GM21390 (cell line): ENCODE measurements at regions not wholly inside any gene's neighbourhood (a gene's known extent, or its start where the extent isn't known, plus 50 kb on each side); places are given as distances from the start of the nearest gene placed in this dataset.
"Not testable (repeated sequence)": the region's sequence is repeated elsewhere in the genome, so short reads cannot be mapped to it uniquely, and the experiment has no call there.

Source experiments
- ATAC-seq: cut with Tn5 transposase; IDR thresholded peaks from one replicate; pipeline ENCODE4 v1.9.1; 2021; ENCODE audit not compliant: unreplicated experiment

- no peak for ATAC-seq
Observed at GRCh38 chr9:86997156-86997555, 49.9 kb upstream of the GAS1 start.

- no peak for ATAC-seq
Observed at GRCh38 chr9:86997951-86998350, 50.6 kb upstream of the GAS1 start.

- ATAC-seq: no peak
Observed at GRCh38 chr9:87002517-87002916, 55.2 kb upstream of the GAS1 start.

GRCh38 chr9:87004016-87004415, 56.7 kb upstream of the GAS1 start:
- no peak for ATAC-seq

DNA sequence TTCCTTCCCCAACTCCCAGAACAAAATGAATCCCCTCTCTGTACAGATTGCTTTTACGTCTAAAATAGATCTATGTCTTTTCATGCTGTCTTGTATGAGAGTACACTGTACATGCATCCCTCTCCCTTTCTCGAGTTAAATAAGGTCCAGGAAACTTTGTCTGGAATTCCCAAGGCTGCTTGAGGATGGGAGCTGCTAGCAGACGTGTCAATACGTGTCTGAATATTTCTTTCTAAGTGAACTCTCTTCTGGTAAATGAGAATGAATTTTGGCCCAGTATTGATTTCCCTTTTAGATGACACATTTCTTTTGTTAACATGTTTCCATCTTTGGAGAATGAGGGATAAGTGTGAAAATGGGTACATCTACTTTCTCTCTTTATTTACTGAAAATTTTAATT, 59.6 kb upstream of the GAS1 start:
- no peak for ATAC-seq

- no peak for ATAC-seq
Observed at GRCh38 chr9:87007711-87008366, 60.5 kb upstream of the GAS1 start.

DNA sequence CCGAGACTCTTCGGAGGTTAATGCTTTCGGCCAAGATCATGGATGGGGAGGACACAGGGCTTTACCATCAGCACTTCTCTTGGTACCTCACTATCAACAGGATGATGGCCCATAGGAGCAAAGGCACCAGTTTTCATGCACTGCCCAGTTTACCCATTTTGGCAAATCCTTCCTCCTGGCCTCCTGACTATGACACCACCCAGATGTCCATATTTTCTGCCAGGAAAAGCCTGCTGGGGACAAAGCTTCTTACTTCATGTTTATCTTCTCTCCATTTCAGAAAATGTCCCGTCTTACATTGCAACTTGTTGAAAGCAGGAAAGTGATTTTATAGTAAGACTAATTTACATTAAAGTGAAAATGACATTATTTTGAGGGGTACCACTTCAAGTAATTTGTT, 61.4 kb upstream of the GAS1 start:
- ATAC-seq: no peak

DNA sequence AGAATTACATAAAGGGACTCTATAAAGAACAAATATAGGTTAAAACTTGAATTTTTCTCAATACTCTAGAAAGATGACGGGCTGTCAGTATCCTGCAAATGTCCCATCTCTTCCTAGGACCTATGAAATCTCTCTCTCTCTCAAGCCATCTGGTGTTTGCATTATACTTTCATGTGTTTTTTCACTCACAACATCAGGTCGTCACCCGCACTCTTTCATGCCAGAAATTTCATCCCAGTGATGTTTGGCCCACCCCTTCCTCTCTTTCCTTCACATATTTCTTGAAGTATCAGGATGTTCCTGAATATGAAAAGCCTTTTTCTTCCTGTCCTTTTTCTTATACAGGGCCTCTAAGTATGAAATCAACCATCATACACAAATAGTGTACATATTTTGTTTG, 63.3 kb upstream of the GAS1 start:
- ATAC-seq: no peak

- no peak for ATAC-seq
Observed at GRCh38 chr9:87011551-87011950, 64.2 kb upstream of the GAS1 start.

- no peak for ATAC-seq
Observed at GRCh38 chr9:87013490-87013889, 66.2 kb upstream of the GAS1 start.

GRCh38 chr9:87014436-87014835, 67.1 kb upstream of the GAS1 start:
- ATAC-seq: no peak

GRCh38 chr9:87016681-87017080, 69.4 kb upstream of the GAS1 start:
- no peak for ATAC-seq

DNA sequence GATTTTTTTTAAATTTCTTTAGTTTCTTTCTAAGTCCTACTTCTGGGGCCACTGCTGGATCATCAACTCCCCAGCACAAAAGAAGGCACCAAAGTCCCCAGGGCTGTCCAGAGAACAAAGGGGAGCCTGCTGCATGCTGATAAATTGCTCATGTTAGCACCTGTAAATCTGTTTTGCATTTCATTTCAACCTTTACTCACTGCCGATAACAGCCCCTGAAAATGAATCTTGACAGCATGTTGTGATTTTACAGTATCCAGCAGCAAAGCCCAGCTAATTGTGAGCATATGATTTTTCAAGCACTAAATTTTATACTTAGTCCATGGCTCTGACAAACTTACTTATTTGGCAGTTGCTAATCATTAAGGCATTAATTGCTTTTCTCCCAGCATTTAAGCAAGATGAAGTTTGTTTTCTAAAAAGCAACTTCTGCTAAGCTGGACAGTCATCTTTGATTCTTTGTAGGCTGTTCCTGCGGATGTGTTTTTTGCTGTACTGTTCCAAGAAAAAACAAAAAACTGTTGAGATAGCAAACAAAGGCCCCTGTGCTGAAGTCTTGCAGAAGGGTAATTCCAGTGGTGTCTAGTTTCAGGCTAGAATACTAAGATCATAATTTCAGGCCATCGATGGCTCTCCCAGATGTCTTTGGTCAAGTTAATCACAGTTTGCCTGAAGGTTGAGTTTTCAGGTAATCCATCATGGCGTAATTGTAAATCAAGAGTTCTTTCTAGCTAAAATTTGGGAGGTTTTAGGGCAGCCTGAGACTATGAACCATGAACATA, 73.1 kb upstream of the GAS1 start:
- ATAC-seq: no peak

- no peak for ATAC-seq
Observed at GRCh38 chr9:87022178-87022577, 74.9 kb upstream of the GAS1 start.

GRCh38 chr9:87026204-87026603, 78.9 kb upstream of the GAS1 start:
- no peak for ATAC-seq

- not testable (repeated sequence) for ATAC-seq
Observed at GRCh38 chr9:87028836-87029235, 81.5 kb upstream of the GAS1 start.

DNA sequence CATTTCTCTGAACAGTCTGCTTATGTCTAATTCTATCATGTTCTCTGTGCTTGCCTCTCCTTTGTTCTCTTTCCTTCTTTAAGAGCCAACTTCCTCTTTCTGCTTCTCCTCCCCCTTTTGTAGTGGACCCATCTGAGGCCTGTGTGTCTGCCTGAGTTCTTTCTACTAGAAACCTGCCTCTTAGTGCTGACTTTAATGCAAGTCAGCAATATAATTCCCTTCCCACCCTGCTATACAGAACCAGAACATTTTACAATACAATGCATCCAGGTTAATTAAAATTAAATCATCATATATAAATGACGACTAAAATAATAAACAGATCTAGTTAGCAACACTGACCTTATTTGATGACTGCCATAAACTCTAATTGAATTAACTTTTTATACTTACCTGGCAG, 82.6 kb upstream of the GAS1 start:
- no peak for ATAC-seq

GRCh38 chr9:87034841-87035240, 87.5 kb upstream of the GAS1 start:
- no peak for ATAC-seq

DNA sequence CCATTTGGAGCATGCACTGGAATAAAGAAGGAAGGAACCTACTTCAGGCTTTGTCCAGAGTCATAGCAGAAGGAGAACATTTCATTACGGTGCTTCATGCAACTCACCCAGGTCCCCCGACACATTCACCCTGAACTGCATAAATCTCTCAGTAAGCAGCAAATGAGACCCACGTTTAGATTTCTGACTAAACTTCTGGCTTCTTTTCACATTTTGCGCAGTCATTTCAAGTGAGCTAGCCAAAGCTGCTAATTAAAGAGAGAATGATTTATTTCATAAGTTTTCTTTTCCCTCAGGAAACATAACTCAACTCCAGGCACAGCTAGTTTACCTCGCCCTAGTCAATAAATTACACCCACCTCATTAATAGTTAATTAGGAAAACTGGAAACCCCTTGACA, 88.6 kb upstream of the GAS1 start:
- ATAC-seq: no peak

GRCh38 chr9:87036506-87036905, 89.2 kb upstream of the GAS1 start:
- no peak for ATAC-seq

GRCh38 chr9:87039809-87040392, 92.6 kb upstream of the GAS1 start:
- ATAC-seq: no peak

DNA sequence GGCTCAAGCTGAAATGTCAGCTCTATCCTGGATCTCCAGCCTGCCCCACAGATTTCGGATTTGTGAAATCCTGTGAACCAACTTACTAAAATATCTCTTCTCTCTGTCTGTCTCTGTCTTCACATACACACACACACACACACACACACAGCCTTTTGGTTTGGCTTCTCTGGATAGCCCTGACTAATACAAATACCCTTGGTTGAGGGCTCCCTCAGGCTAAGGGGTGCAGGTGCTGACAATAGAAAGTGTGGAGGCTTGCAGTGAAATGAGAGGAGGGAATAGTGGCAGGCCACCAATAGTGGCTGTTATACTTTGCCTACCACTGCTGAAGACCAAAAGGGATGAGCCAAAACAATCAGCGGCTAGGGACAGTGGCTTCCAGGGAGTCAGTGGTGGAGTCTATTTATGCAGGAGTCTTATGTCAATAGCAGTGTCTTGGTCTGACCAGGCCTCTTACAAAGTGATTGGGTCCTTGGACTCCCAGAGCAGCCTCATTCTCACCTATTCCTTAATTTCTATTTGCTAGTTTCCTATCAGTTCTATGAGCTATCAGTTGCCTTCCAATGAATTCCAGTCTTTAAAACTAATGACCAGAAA, 93.2 kb upstream of the GAS1 start:
- no peak for ATAC-seq
